NCI-H1417 treated with DMSO at 0.1 percent for 48 hours (cell line): ENCODE measurements at regions not wholly inside any gene's neighbourhood (a gene's known extent, or its start where the extent isn't known, plus 50 kb on each side); places are given as distances from the start of the nearest gene placed in this dataset.
"Not testable (repeated sequence)": the region's sequence is repeated elsewhere in the genome, so short reads cannot be mapped to it uniquely, and the experiment has no call there.

Source experiments
- DNase-seq: peaks from one replicate; lab custom pipeline; 2025; lab: John Stamatoyannopoulos, UW

DNA sequence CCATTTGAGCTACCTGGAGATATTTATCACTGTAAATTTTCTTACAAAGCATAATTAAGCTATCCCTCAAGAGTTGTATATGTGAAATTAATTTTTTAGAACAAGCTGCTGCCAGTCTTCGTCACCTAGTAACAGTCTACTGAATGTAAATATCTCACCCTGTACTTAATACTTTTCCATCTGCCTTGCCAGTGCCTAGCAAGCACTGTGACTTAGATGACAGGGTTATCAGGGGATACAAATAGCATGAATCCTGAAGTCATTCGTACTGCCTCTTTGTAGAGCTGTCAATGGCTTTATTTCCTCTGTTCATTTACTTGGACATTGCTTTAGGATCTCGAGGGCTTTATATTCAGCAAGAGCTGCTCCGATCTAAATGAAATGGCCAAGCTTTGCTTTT is 763.6 kb downstream of the ADCYAP1 start:
- DNase-seq: no peak

DNA sequence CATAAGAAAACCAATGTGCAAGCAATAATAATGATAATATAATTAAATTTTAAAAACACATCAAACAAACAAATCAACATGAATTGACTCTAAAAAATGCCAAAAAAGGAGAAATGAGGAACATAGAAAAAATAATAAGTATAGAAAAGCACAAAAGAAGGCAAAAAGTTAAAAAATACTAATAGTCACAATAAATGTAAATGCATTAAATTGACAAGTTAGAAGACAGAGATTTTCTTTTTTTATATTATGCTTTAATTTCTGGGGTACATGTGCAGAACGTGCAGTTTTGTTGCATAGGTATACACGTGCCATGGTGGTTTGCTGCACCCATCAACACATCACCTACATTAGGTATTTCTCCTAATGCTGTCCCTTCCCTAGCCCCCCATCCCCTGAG is 767.0 kb downstream of the ADCYAP1 start:
- DNase-seq: not testable (repeated sequence)

DNA sequence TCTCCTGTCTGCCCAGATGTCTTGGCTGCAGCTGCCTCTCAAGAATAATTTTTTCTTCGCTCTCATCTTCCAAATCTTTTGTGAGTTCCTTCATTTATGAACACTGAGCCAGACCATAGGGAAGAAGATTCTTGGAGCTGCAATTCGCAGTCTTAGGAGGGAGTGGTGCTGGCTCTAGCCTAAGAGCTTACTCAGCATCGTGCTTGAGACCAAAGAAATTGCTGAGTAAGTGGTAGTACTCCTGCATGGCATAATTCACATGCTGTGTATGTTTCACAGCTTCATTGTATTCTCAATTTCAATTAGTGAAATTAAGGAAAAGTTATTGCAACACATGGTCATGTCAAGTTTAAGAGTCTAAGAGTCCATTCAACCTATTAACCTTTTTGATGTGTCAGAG is 771.7 kb downstream of the ADCYAP1 start:
- no peak for DNase-seq

DNA sequence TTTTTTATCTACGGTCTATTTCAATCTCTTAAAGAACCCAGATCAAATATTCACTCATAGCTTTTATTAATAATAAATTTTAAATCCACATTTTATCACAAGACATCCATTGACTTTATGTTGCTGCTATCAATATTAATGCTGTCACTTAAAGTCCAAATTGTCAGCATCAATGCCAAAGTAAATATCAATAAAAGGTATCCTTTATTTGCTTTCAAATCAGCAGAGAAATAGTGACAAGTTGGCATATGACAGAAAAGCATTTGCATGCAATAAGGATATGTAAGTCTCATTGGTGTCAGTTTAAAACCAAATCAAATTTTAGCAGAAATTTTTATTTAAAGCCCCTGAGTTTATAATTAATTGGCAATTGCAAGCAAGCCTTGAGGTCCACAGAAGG is 775.4 kb downstream of the ADCYAP1 start:
- DNase-seq: no peak

DNA sequence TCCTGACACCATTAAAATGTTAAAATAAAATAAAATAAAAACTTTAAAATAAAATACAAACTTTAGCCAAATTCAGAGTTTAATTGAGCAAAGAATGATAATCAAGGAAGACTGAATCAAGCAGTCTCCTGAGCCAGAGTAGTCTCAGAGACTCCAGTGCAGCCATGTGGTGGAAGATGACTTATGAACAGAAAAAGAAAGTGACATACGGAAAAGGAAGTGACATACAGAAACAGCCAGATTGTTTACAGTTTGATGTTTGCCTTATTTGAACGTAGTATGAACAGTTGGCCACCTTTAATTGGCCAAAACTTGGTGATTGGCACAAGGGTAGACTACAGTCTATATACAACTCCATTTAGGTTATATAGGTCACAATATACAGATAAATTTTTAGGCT is 787.2 kb downstream of the ADCYAP1 start:
- no peak for DNase-seq

DNA sequence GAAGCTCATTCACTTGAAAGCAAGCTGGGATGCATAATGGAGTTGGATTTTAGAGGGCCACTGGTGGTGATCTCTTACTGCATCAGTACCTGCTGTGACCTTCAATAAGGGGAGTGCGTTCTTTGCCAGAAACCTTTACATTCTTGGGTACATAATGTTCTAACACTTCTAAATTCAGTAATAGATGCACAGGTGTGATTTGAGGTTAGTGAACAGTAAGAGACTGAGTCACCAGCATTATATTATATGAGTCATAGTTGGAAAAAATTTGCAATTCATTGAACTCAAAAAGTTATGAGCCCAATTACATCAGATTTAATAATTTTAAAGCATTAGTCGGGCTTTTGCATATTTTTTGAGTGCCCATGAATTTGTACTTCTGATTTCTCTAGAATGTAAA is 803.3 kb downstream of the ADCYAP1 start:
- no peak for DNase-seq

DNA sequence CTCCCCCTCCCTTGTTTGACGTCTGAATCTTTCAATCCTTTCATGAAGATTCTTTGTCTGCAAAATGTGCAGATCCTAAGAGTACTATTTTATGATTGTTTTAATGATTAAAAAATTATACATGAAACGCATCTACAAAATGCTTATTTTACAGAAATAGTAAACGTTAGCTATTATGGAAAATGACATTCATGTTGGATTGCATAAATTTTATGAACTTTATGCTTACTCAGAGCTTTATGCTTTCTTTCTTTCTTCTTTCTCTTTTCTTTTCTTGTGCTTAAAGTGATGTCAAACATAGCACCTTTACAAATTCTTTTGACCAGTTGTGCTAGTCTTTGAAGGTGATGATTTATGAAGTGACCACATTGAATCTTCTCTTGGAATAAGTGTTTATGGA is 805.4 kb downstream of the ADCYAP1 start:
- DNase-seq: no peak

DNA sequence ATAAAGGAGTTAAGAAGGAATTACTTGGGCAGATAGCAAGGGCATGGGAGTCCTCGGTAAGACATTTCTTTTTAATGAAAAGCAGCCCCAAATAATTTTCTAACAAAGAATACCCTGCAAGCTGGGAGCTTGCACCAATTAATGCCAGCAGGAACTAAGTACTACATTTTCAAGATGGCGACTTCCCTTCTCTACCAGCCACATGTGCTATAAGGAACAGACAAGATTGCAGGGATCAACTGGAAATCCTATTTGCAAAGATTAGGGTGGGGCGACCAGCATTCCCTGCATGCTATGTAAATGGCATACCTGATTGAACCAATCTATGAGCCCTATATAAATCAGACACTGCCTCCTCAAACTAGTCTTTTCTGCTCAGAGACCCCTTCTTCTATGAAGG is 827.5 kb downstream of the ADCYAP1 start:
- DNase-seq: no peak

DNA sequence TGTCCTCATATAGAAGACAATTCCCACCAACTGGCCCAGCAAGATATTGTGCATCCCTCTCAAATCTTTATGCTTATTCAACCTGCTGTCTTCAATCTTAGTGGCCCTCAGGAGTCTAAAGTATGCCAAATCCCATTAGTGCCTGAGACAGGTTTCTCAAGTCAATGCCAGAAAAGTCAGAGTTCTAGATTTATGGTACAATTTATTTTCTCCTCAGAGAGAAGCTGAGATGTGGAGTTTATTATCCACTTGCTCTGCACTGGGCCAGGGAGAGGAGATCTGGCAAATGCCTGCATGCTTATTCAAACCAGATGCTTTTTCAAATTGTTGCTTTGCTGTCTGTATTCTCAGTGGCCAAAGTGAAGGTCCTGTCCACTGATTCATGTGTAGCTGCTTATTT is 825.2 kb downstream of the METTL4 start:
- no peak for DNase-seq

DNA sequence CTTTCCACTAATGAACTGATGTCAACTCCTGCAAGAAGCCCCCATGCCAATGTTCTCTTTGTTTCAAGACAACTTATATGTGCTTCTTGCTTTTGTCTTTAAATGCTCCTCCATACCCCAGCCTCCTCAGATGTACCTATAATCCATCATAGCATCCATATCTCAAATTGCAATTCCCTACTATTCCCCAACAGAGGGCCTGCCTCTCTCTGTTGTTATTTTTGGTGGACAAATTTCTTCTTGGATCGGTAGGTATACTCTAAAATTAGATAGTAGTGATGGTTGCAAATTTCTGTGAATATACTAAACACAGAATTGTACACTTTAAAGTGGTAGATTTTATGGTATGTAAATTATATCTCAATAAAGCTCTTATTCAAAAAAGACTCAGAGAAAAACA is 820.1 kb downstream of the METTL4 start:
- DNase-seq: no peak

DNA sequence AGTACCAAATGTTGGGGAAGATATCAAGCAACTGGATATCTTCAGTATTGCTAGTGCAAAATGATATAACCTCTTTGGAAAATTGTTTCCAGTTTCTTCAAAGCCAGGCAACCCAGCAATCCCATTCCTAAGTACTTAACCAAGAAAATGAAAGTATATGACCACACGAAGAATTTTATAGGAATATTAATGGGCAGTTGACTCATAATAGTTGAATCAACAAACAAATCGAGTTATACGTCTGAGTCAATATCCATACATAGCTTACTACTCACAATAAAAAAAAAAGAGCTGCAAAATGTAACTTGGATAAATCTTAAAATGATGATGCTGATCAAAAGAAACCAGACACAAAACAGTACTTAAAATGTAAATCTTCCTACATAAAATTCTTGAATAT is 810.4 kb downstream of the METTL4 start:
- DNase-seq: no peak

DNA sequence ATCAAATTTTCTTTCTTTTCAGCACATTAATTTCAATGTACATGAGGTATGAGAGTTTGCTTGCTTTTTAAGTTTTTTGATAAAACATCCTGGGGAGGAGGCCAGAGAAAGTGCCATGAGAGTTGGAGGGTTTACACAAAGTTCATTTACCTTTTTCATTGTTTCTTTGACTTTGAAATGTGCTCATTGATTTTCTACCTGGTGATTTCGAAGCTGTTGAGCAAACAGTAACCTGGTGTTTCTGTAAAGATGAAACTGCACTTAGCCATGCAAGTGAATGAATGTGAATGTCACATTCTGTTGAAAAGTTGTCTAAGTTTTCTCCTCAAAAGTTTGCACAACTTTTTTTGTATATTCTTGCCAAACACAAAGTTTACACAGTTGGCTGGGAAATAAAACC is 797.0 kb downstream of the METTL4 start:
- DNase-seq: no peak

DNA sequence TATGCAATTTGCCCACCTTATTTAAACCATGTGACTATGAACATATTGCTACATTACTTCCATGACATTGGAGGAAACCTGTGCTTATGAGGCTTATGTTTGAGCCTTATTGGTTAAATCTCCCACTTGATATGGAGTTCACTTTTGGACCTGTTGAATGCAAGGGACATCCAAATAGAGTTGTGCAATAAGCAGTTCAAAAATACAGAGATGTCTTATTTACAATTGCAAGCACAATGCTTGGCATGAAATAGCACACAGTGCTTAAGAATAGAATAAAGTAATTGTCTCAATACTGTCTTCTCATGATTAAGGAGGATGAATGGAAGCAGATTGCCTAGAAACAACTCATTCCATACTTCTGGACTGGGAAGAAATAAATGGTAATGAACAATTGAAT is 793.5 kb downstream of the METTL4 start:
- no peak for DNase-seq

DNA sequence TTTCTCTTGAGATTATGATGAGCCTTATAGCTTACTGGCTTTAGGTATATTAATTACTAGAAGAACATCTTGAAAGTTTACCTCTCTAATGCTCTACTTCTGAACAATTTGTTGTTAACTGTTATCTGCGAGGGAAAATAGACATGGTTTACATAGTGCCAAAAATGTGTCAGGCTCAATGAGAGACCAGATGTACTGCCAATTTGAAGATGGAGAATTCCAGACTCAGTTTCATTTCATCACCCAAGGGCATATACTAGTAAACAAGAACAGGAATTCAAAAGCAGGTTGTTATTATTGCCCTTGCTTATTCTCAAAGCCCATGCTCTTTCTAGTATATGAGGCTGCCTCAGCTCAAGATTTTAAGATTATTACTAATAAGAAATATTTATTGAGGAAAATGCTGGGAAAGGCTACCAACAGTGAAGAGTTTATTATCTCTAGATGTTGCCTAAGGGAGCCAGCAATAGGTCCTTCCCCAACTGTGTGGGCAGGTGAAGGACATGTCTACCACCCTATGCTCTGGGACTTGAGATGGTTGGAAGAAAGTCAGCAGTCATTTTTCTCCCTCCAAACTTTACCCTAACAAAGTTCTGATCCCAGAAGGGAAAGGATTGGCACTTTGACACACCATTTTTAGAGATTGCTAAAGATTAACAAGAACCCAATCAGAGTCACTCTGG is 792.7 kb downstream of the METTL4 start:
- DNase-seq: no peak

DNA sequence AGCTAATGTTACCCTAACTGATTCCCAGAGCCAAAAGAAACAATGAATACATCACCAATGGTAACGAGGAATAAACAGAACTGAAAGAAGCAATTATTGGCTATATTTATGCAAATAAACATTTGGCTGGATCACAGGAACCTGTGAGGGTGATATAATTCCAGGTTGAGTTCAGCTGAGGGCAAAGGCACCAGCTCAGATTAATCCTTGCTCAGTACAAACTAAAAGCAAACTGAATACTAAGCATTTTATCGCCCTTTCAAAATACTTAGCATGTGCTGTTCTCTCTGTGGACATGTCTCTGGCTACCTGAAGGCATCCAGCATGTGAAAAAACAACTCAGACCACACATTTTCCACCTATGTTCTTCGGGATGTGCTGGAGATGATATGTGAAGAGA is 791.7 kb downstream of the METTL4 start:
- DNase-seq: no peak

DNA sequence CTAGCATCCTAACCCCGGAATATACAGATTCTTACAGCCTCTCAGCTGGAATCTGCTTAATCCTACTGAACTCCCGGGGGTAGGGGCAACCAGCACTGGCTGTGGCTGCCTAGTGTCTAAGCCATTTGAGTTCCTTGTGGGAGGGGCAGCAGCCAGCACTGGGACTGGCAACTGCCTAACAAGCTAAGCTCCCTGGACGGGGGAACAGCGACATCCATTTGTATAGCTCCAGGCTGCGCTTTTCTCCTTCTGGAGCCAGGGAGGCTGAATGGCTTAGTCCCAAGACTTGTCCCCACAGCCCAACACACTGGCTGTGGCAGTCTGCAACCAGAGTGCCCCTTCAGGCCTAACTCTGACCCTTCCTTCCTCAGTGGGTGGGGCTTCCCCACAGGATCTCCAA is 787.2 kb downstream of the METTL4 start:
- no peak for DNase-seq

DNA sequence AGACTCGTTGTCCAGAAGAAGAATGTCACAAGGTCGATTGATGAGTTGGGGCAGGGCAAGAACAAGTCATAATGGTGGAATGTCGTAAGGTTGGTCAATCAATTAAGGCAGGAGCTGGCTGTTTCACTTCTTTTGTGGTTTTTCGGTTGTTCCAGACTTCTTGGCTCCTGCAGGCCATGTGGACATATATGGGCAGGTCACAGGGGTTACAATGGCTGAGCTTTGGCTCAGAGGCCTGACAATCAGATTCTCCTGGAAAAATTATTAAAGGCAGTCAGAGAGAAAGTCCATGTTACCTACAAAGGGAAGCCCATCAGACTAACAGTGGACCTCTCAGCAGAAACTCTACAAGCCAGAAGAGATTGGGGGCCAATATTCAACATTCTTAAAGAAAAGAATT is 785.3 kb downstream of the METTL4 start:
- not testable (repeated sequence) for DNase-seq

DNA sequence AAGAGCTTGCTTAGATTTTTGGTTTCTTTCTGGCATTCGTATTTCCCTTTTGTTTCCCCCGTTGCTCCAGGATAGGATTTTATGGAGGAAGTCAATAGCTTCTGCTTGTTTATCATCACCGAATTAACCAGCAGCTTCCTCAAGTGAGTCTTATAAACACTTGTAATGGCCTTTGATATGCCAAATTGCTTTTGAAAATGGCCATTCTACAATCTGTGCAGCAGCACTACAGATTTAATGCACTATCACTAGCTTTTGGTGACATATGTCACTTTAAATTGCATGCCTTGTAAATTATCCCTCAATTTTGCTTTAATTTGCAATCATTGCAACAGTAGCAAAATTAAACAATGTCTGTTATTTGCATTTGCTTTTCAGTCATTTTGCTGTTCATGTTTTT is 774.7 kb downstream of the METTL4 start:
- no peak for DNase-seq

DNA sequence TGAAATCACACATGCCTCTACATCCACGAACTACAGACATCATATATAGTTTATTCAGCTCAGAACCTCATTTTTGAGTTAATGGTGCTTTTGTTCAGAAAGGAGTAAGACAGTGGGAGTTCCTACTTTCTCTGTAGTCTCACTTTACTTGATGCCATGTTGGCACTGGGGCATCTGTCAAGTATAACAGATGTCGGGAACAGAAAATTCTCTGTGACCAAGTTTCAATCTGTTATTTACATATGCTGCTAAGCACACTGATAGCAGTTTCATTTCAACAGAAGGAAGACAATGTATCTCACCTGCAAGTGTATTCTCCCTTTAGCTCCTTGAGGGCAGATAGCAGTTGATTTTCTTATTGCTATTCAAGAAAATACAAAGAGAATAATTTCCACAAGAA is 774.1 kb downstream of the METTL4 start:
- DNase-seq: no peak

DNA sequence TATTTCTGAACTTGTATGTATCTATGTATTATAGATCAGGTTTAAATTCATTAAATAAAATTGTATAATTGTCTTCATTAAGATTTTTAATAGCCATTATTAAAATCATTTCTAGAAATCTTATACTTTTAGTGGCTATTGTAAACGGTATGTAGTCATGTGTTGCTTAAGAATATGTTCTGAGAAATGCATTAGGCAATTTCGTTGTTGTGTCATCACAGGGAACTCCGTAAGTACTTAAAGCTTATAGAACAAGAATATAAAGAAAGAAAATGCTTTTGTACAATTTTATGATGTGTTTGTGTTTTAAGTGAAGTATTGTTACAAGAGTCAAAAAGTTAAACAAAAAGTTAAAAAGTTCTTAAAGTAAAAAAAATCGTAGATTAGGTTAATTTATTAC is 765.8 kb downstream of the METTL4 start:
- no peak for DNase-seq

DNA sequence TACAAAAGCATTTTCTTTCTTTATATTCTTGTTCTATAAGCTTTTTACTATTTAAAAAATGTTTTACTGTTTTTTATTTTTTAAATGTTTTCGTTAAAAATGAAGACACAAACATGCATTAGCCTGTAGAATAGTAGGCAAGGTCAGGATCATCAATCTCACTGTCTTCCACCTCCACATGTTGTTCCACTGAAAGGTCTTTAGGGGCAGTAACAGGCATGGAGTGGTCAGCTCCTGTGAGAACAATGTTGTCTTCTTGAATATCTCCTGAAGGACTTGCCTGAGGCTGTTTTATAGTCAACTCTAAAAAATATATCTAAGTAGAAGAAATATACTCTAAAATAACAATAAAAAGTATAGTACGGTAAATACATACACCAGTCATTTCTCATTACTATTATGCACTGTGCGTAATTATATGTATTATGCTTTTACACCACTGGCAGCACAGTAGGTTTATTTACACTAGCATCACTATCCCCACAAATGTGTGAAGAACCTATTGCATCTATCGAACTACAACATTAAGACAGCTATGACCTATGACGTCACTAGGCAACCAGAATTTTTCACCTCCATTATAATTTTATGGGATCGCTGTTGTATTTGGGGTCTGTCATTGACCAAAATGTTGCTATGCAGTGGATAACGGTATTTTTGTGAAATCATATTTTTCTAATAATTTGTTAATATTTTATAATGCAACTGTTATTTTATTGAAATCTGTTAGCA is 764.3 kb downstream of the METTL4 start:
- no peak for DNase-seq

DNA sequence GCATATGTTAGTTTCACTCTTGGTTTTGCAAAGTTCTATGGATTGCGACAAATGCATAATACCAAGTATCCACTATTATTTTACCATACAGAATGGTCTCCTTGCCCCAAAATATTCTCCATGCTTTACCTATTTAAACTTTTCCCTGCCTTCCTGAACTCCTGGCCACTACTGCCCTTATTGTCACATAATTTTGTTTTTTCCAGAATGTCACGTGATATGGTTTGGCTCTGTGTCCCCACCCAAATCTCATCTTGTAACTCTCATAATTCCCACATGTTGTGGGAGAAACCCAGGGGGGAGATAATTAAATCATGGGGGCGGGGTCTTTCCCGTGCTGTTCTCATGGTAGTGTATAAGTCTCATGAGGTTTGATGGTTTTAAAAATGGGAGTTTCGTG is 760.0 kb downstream of the METTL4 start:
- no peak for DNase-seq

DNA sequence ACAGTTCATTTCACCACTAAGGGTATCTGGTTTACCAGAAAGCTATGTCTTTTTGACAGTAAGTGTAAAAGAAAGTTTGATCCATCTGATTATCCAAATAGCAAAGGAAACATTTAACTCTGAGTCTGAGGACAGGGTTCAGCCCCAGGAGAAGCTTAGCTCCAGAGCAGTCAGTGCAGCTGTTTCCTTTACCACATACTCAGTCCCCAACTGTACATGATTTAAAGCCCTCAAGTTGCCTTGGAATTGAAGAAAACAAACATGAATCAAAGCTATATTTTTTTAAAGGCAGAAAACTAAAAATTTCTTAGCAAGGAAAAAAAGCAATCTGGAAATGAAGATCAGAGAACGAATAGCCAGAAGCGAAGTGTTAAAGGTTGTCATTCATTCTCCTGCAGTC is 746.0 kb downstream of the METTL4 start:
- no peak for DNase-seq

DNA sequence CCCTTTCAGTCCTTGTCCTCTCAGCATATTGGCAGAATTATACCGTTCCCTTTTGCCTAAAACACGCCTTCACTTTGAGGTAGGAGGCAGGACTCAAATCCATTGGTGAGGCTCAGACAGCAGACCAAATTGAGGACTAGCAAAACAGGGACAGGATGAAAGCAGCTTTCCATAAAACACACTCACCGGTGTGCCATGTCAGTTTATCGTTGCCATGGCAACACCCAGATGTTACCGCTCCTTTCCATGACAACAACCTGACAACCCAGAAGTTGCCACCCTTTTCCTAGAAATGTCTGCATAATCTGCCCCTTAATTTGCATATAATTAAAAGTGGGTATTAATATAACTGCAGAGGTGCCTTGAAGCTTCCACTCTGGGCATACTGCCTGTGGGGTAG is 730.4 kb downstream of the METTL4 start:
- no peak for DNase-seq
